Endothelial cell of umbilical vein (primary cell): ENCODE measurements at regions not wholly inside any gene's neighbourhood (a gene's known extent, or its start where the extent isn't known, plus 50 kb on each side); places are given as distances from the start of the nearest gene placed in this dataset.

ENCODE experiments used
- CTCF ChIP-seq, 2 donors: IDR thresholded peaks; 1 replicate in 1 of 2; 2 replicates in 1 of 2; pipeline ENCODE4 v1.5.1; 2011; ENCODE audit warnings: low read length in 2 of 2, mild to moderate bottlenecking in 2 of 2, moderate library complexity in 2 of 2, control low read depth in 1 of 2, inconsistent platforms in 1 of 2, low read depth in 1 of 2; ENCODE audit not compliant: insufficient read depth in 1 of 2; ENCODE audit errors: extremely low read depth in 1 of 2
- TF ChIP-seq, protein P1 (sequence below): IDR thresholded peaks from 2 replicates; pipeline ENCODE4 v1.6.1; 2011; ENCODE audit not compliant: insufficient read depth, insufficient read length

DNA sequence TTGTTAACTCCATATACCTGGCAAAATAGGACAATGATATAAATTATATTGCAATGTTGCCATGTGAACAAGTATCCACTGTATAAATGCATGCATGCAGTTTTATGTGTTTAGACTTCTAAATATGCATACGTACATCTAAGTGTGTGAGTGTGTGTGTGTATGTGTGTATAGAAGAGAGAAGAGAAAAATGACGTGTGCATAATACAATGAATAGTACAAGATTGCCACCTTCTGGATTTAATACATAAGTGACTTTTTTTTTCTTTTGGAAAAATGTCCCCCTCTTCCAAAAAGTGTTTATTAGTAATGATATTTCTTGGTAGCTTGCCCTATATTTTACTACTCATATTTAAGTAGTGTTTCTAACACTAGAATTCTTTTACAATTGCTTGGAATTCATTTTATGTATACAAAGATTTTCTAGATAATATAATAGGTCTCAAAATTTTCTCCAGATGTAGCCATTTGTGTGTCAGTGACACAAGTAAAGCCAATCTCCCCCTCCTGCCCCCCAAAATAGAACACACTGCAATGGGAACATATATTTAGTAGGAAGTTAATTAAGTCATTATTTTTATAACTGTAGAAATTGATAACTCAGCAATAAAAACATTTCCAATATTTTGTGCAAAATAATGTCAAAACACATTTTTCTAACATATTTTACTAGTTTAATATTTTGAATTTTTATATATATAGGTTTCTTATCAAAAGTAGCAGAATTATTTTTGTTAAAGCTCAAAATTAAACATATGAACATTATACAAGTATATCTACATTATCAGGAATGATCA lies 783.3 kb upstream of the ATXN8OS start:
- TF ChIP-seq CTCF (IDR thresholded peaks at IDR 0.05; ENCODE audit: extremely low read depth in 1 of 2, insufficient read depth in 1 of 2, low read depth in 1 of 2, low read length in 2 of 2) = no peak
- TF ChIP-seq, protein P1, sequence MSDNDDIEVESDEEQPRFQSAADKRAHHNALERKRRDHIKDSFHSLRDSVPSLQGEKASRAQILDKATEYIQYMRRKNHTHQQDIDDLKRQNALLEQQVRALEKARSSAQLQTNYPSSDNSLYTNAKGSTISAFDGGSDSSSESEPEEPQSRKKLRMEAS = no peak
